Peyer's patch (tissue), 4 donors: ENCODE measurements at regions not wholly inside any gene's neighbourhood (a gene's known extent, or its start where the extent isn't known, plus 50 kb on each side); places are given as distances from the start of the nearest gene placed in this dataset.

Experiments
- DNase-seq, 3 donors: peaks; one replicate each; pipeline ENCODE4 v3.0.0-alpha.2; 2017 to 2019
- H3K27ac ChIP-seq, 4 donors: fragments of 200-600 bp; sonication (generic); one replicate each; pipeline ENCODE4 v1.5.1; 2016 to 2019
- H3K27me3 ChIP-seq, 2 donors: fragments of 200-600 bp; sonication (generic); one replicate each; pipeline ENCODE4 v1.5.1; 2019
- H3K36me3 ChIP-seq, 3 donors: fragments of 200-600 bp; sonication (generic); one replicate each; pipeline ENCODE4 v1.5.1; 2016 to 2019
- H3K4me1 ChIP-seq, 4 donors: fragments of 200-600 bp; sonication (generic); one replicate each; pipeline ENCODE4 v1.5.1; 2016 to 2019
- H3K4me3 ChIP-seq, 4 donors: fragments of 200-600 bp; sonication (generic); 1 replicate in 3 of 4; 2 replicates in 1 of 4; pipeline ENCODE4 v1.5.1; 2016 to 2019; ENCODE audit warnings: mild to moderate bottlenecking in 1 of 4
- H3K9me3 ChIP-seq, 4 donors: fragments of 200-600 bp; sonication (generic); one replicate each; pipeline ENCODE4 v1.5.1; 2016 to 2019; ENCODE audit warnings: mild to moderate bottlenecking in 1 of 4
- CTCF ChIP-seq, 6 experiments: fragments of 450-650 bp in 4 of 6; fragments of 200-600 bp in 2 of 6; sonication (generic) in 1 of 6; IDR thresholded peaks; one replicate each; pipeline ENCODE4 v1.5.1; 2017 to 2019; ENCODE audit warnings: antibody characterized with exemption in 6 of 6, mild to moderate bottlenecking in 3 of 6, moderate library complexity in 1 of 6
- POLR2A ChIP-seq, 2 donors: fragments of 450-650 bp; IDR thresholded peaks; one replicate each; pipeline ENCODE4 v1.5.1; 2017; ENCODE audit warnings: antibody characterized with exemption in 2 of 2, mild to moderate bottlenecking in 2 of 2, moderate library complexity in 2 of 2

GRCh38 chr1:105686026-105686425, 1370.4 kb upstream of the PRMT6 start:
- TF ChIP-seq POLR2A (IDR thresholded peaks at IDR 0.05) (no peak), CTCF (IDR thresholded peaks at IDR 0.05) (no peak)
- Histone ChIP-seq H3K27ac (no peak overlapping the region), H3K4me1 (no peaks in the 10 kb centered on the region), H3K4me3 (no peak overlapping the region), H3K36me3 (no peaks in the 10 kb centered on the region), H3K9me3 (no peaks in the 10 kb centered on the region), H3K27me3 (no peaks in the 10 kb centered on the region)
- DNase-seq: peak in 1 of 3 donors; percentile 37

GRCh38 chr1:105686874-105687690, 1369.4 kb upstream of the PRMT6 start:
- H3K4me1 ChIP-seq: no peaks in the 10 kb centered on the region
- DNase-seq: peak in 1 of 3 donors; percentile 38

GRCh38 chr1:105700723-105701122, 1355.8 kb upstream of the PRMT6 start:
- Histone ChIP-seq H3K27ac (no peak overlapping the region), H3K27me3 (no peaks in the 10 kb centered on the region), H3K4me1 (no peaks in the 10 kb centered on the region), H3K36me3 (no peaks in the 10 kb centered on the region), H3K4me3 (no peak overlapping the region), H3K9me3 (no peaks in the 10 kb centered on the region)
- DNase-seq: no peak
- TF ChIP-seq CTCF (IDR thresholded peaks at IDR 0.05) (no peak), POLR2A (IDR thresholded peaks at IDR 0.05) (no peak)

More at GRCh38 chr1:105686874-105687690, 1369.4 kb upstream of the PRMT6 start:
- H3K36me3 ChIP-seq: no peaks in the 10 kb centered on the region
- no peak for TF ChIP-seq POLR2A (IDR thresholded peaks at IDR 0.05)
- no peak overlapping the region for H3K27ac ChIP-seq
- no peaks in the 10 kb centered on the region for H3K9me3 ChIP-seq
- no peak overlapping the region for H3K4me3 ChIP-seq
- no peaks in the 10 kb centered on the region for H3K27me3 ChIP-seq

GRCh38 chr1:105724286-105724685, 1332.2 kb upstream of the PRMT6 start:
- Histone ChIP-seq H3K4me1 (no peaks in the 10 kb centered on the region), H3K27me3 (no peaks in the 10 kb centered on the region), H3K27ac (no peak overlapping the region), H3K4me3 (no peak overlapping the region), H3K9me3 (no peaks in the 10 kb centered on the region), H3K36me3 (no peaks in the 10 kb centered on the region)
- DNase-seq: no peak
- no peak for TF ChIP-seq CTCF (IDR thresholded peaks at IDR 0.05)

- Histone ChIP-seq H3K27ac (no peak overlapping the region), H3K4me3 (no peak overlapping the region), H3K9me3 (no peaks in the 10 kb centered on the region), H3K27me3 (no peaks in the 10 kb centered on the region), H3K4me1 (no peaks in the 10 kb centered on the region), H3K36me3 (no peaks in the 10 kb centered on the region)
- no peak for TF ChIP-seq CTCF (IDR thresholded peaks at IDR 0.05)
- TF ChIP-seq POLR2A (IDR thresholded peaks at IDR 0.05): no peak
- no peak for DNase-seq
These were observed 1325.8 kb upstream of the PRMT6 start for GRCh38 chr1:105730701-105731100.

- Histone ChIP-seq H3K27me3 (no peaks in the 10 kb centered on the region), H3K4me1 (no peaks in the 10 kb centered on the region), H3K4me3 (no peak overlapping the region), H3K9me3 (no peaks in the 10 kb centered on the region), H3K27ac (no peak overlapping the region), H3K36me3 (no peaks in the 10 kb centered on the region)
- DNase-seq: no peak
- TF ChIP-seq POLR2A (IDR thresholded peaks at IDR 0.05): no peak
- TF ChIP-seq CTCF (IDR thresholded peaks at IDR 0.05): no peak
These were observed 1320.1 kb upstream of the PRMT6 start for GRCh38 chr1:105736349-105736748.
